ENCODE measurements at regions not wholly inside any gene's neighbourhood (a gene's known extent, or its start where the extent isn't known, plus 50 kb on each side); places are given as distances from the start of the nearest gene placed in this dataset.

DNA sequence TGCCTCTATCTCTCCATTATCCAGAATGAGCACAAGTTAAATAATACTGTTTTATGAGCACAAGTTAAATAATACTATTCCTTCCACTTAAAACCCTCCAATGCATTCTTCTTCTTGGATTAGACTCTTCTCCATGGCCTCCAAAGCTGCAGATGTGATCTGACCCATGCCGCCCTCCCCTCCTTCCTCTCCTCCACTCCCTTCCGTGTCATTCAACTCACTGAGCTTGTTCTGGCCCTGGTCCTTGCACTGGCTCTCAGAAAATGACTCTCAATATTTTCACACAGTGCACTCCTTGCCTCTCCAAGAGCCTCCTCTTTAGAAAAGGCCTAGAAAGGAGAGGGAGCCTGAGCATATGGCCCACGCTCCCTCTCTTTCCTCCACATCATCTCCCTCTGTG is 125.0 kb upstream of the CD93 start (continued):
- TF ChIP-seq, protein P1, sequence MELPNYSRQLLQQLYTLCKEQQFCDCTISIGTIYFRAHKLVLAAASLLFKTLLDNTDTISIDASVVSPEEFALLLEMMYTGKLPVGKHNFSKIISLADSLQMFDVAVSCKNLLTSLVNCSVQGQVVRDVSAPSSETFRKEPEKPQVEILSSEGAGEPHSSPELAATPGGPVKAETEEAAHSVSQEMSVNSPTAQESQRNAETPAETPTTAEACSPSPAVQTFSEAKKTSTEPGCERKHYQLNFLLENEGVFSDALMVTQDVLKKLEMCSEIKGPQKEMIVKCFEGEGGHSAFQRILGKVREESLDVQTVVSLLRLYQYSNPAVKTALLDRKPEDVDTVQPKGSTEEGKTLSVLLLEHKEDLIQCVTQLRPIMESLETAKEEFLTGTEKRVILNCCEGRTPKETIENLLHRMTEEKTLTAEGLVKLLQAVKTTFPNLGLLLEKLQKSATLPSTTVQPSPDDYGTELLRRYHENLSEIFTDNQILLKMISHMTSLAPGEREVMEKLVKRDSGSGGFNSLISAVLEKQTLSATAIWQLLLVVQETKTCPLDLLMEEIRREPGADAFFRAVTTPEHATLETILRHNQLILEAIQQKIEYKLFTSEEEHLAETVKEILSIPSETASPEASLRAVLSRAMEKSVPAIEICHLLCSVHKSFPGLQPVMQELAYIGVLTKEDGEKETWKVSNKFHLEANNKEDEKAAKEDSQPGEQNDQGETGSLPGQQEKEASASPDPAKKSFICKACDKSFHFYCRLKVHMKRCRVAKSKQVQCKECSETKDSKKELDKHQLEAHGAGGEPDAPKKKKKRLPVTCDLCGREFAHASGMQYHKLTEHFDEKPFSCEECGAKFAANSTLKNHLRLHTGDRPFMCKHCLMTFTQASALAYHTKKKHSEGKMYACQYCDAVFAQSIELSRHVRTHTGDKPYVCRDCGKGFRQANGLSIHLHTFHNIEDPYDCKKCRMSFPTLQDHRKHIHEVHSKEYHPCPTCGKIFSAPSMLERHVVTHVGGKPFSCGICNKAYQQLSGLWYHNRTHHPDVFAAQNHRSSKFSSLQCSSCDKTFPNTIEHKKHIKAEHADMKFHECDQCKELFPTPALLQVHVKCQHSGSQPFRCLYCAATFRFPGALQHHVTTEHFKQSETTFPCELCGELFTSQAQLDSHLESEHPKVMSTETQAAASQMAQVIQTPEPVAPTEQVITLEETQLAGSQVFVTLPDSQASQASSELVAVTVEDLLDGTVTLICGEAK (IDR thresholded peaks at IDR 0.05) = no peak
- TF ChIP-seq, protein P1 (CRISPR knock-in tag; IDR thresholded peaks at IDR 0.05) = no peak
- no peak for TF ChIP-seq CC2D1A (IDR thresholded peaks at IDR 0.05)
